ENCODE measurements at regions not wholly inside any gene's neighbourhood (a gene's known extent, or its start where the extent isn't known, plus 50 kb on each side); places are given as distances from the start of the nearest gene placed in this dataset.

GRCh38 chr2:157193461-157193860 lies 64.0 kb upstream of the GALNT5 start:
- TF ChIP-seq CTCF (conservative IDR thresholded peaks at IDR 0.05 in 1 of 2, IDR thresholded peaks at IDR 0.05 in 1 of 2; ENCODE audit: low read depth in 1 of 2, low read length in 2 of 2) (no peak), EZH2 (IDR thresholded peaks at IDR 0.05; ENCODE audit: low read length, missing control alignments) (no peak)

Measured in fibroblast of lung (primary cell).